ENCODE measurements at regions not wholly inside any gene's neighbourhood (a gene's known extent, or its start where the extent isn't known, plus 50 kb on each side); places are given as distances from the start of the nearest gene placed in this dataset.

DNA sequence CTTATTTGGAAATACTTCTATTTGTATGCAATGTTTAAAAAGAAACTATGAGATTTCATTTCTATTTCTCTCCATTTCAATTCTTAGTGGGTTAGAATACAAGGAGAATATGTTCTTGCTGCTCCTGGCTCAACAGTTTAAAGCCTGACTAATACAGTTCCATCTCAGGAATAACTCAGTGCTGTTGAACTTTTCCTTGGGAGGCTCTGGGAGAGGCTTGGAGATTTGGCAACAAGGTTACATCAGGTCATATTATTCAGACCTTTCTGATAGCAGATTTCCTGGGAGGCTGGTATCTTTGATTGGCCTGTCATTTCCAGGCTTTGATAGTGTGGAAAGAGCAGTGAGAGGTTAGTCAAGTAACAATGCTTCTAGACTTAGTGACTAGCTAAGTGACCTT, 481.7 kb upstream of the KLF4 start:
- Histone ChIP-seq H3K79me2 (ENCODE audit: insufficient read depth, low read length) (no peaks in the 10 kb centered on the region), H2BK20ac (ENCODE audit: low read depth, low read length, poor library complexity, severe bottlenecking) (no peak overlapping the region), H3K14ac (ENCODE audit: insufficient read depth, low read length) (no peak overlapping the region), H2BK120ac (ENCODE audit: low read depth, low read length, poor library complexity, severe bottlenecking) (no peak overlapping the region), H3K23ac (ENCODE audit: insufficient read length, low read depth, low read length) (no peak overlapping the region), H4K5ac (ENCODE audit: insufficient read length, low read depth, low read length) (no peak overlapping the region), H3K27me3 (ENCODE audit: insufficient read depth, low read length) (no peaks in the 10 kb centered on the region), H3K4me2 (ENCODE audit: insufficient read depth, insufficient read length, low read length) (no peak overlapping the region), H3K56ac (ENCODE audit: insufficient read length, low read depth, low read length) (no peak overlapping the region), H3K9ac (ENCODE audit: extremely low read depth, insufficient read length, low read length) (no peak overlapping the region), H3K4ac (ENCODE audit: low read depth, low read length) (no peak overlapping the region), H2AFZ (ENCODE audit: low read length) (no peak overlapping the region), H2BK15ac (ENCODE audit: low read depth, low read length) (no peak overlapping the region), H3K4me1 (ENCODE audit: insufficient read depth, low read length) (no peaks in the 10 kb centered on the region), H2BK12ac (ENCODE audit: insufficient read length, low read depth, low read length) (no peak overlapping the region), H3K23me2 (ENCODE audit: insufficient read length, low read depth, low read length, poor library complexity, severe bottlenecking) (no peaks in the 10 kb centered on the region), H3K27ac (ENCODE audit: insufficient read length, low read depth, low read length) (no peak overlapping the region), H4K91ac (ENCODE audit: insufficient read length, low read depth, low read length) (no peak overlapping the region), H3K79me1 (ENCODE audit: insufficient read depth, low read depth, low read length, poor library complexity, severe bottlenecking) (no peaks in the 10 kb centered on the region), H2AK5ac (ENCODE audit: insufficient read length, low read length) (no peak overlapping the region), H4K20me1 (ENCODE audit: control insufficient read depth, insufficient read depth, insufficient read length) (no peaks in the 10 kb centered on the region), H3T11ph (ENCODE audit: low read length) (no peak overlapping the region), H3K18ac (ENCODE audit: insufficient read length, low read depth, low read length) (no peak overlapping the region), H2BK5ac (ENCODE audit: insufficient read length, low read length) (no peak overlapping the region), H4K8ac (replicated peaks; ENCODE audit: insufficient read length, low read depth, low read length) (no peak overlapping the region), H3K9me3 (ENCODE audit: control insufficient read depth, low read depth, low read length) (no peaks in the 10 kb centered on the region)
- no peaks in the 10 kb centered on the region for H3K36me3 Mint-ChIP-seq (ENCODE audit: insufficient read depth in 1 of 3, low read depth in 3 of 3)
- no peak overlapping the region for H3K4me3 Mint-ChIP-seq
- no peak for TF ChIP-seq CTCF (conservative IDR thresholded peaks at IDR 0.05)
- no peaks in the 10 kb centered on the region; the same call in 1 of the 2 replicates for H3K27me3 Mint-ChIP-seq (ENCODE audit: low read depth)
- 0 out of 5 replicates have a peak, but pooled peaks cover 0 to 1% of the 10 kb centered on the region in 2 experiments for H3K9me3 Mint-ChIP-seq
- DNase-seq = no peak
- H3K27ac Mint-ChIP-seq = no peak overlapping the region
- H3K4me1 Mint-ChIP-seq = peaks cover 11 to 15% of the 10 kb centered on the region in 2 experiments
